K562 (cell line): ENCODE measurements at regions not wholly inside any gene's neighbourhood (a gene's known extent, or its start where the extent isn't known, plus 50 kb on each side); places are given as distances from the start of the nearest gene placed in this dataset.

ENCODE experiments used
- BRD9 ChIP-seq: fragments of 450-650 bp; IDR thresholded peaks from 2 replicates; pipeline ENCODE4 v1.6.1; 2018; ENCODE audit warnings: low read depth; ENCODE audit not compliant: partially characterized antibody
- ESRRA ChIP-seq: fragments of 450-650 bp; IDR thresholded peaks from 2 replicates; pipeline ENCODE4 v1.6.1; 2014; ENCODE audit warnings: low read depth, mild to moderate bottlenecking, moderate library complexity, borderline replicate concordance
- ESRRB ChIP-seq: fragments of 250-450 bp; sonication (Bioruptor Pico); IDR thresholded peaks from 2 replicates; pipeline ENCODE4 v1.5.0; 2020; ENCODE audit warnings: mild to moderate bottlenecking, moderate library complexity, borderline replicate concordance
- HDAC8 ChIP-seq: fragments of 450-650 bp; IDR thresholded peaks from 2 replicates; pipeline ENCODE4 v1.6.1; 2016; ENCODE audit warnings: mild to moderate bottlenecking, missing genetic modification characterization, moderate library complexity, missing compliant biosample characterization
- IRF2 ChIP-seq: sonication (generic); formaldehyde crosslinking; IDR thresholded peaks from 2 replicates; pipeline ENCODE4 v1.8.1; 2022; ENCODE audit warnings: mild to moderate bottlenecking, missing genetic modification reagents
- MCM3 ChIP-seq: fragments of 450-650 bp; IDR thresholded peaks from 2 replicates; pipeline ENCODE4 v1.6.1; 2016
- MXD1 ChIP-seq: fragments of 250-450 bp; sonication (Bioruptor Pico); IDR thresholded peaks from 2 replicates; pipeline ENCODE4 v1.8.0; 2021; ENCODE audit warnings: borderline replicate concordance, mild to moderate bottlenecking, moderate library complexity; ENCODE audit not compliant: poor library complexity, severe bottlenecking
- MYC ChIP-seq, 2 experiments: fragments of 250-450 bp in 1 of 2; sonication (Bioruptor Pico) in 1 of 2; IDR thresholded peaks; 2 replicates each; pipeline versions ENCODE4 v1.5.1 to v1.6.1; 2012 to 2021; ENCODE audit warnings: low read depth in 2 of 2, borderline replicate concordance in 1 of 2, improper control_type of control experiment in 1 of 2, low read length in 1 of 2, mild to moderate bottlenecking in 1 of 2, moderate library complexity in 1 of 2
- PHF20 ChIP-seq: fragments of 450-650 bp; IDR thresholded peaks from 2 replicates; pipeline ENCODE4 v1.6.1; 2018; ENCODE audit not compliant: partially characterized antibody
- RFX1 ChIP-seq: fragments of 450-650 bp; IDR thresholded peaks from 2 replicates; pipeline ENCODE4 v1.6.1; 2016; ENCODE audit warnings: mild to moderate bottlenecking, moderate library complexity
- ZBTB9 ChIP-seq: fragments of 450-650 bp; formaldehyde crosslinking; IDR thresholded peaks from 2 replicates; pipeline ENCODE4 v1.4.0; 2020; ENCODE audit warnings: mild to moderate bottlenecking, moderate library complexity
- ZNF143 ChIP-seq: sonication (generic); formaldehyde crosslinking; IDR thresholded peaks from 2 replicates; pipeline ENCODE4 v1.9.0; 2022; ENCODE audit warnings: mild to moderate bottlenecking, missing genetic modification reagents
- ZNF3 ChIP-seq: fragments of 250-450 bp; sonication (Bioruptor Pico); IDR thresholded peaks from 2 replicates; pipeline ENCODE4 v1.5.0; 2021; ENCODE audit warnings: mild to moderate bottlenecking, moderate library complexity
- ZNF316 ChIP-seq: fragments of 450-650 bp; IDR thresholded peaks from 2 replicates; pipeline ENCODE4 v1.6.1; 2016
- ZNF354B ChIP-seq: fragments of 250-450 bp; sonication (Bioruptor Pico); IDR thresholded peaks from 2 replicates; pipeline ENCODE4 v1.4.0; 2020
- ZNF507 ChIP-seq: conservative IDR thresholded peaks from 2 replicates; pipeline ENCODE4 v1.6.1; 2017; ENCODE audit warnings: missing genetic modification characterization, missing compliant biosample characterization
- ZNF551 ChIP-seq: fragments of 250-450 bp; sonication (Bioruptor Pico); IDR thresholded peaks from 2 replicates; pipeline ENCODE4 v1.5.0; 2021; ENCODE audit warnings: mild to moderate bottlenecking, moderate library complexity
- TF ChIP-seq, protein P1 (sequence below): sonication (generic); formaldehyde crosslinking; IDR thresholded peaks from 2 replicates; pipeline ENCODE4 v1.5.0; 2020; ENCODE audit warnings: missing genetic modification reagents
- TF ChIP-seq, protein P2 (sequence below): sonication (generic); formaldehyde crosslinking; IDR thresholded peaks from 2 replicates; pipeline ENCODE4 v1.8.1; 2023; ENCODE audit warnings: mild to moderate bottlenecking, missing genetic modification reagents
- TF ChIP-seq, protein P3 (sequence below): fragments of 450-650 bp; conservative IDR thresholded peaks from 2 replicates; pipeline ENCODE4 v1.6.1; 2016; ENCODE audit warnings: missing genetic modification characterization, low read depth, mild to moderate bottlenecking, control low read depth, missing compliant biosample characterization
- TF ChIP-seq, protein P4 (sequence below), 2 experiments: fragments of 250-450 bp in 1 of 2; fragments of 450-650 bp in 1 of 2; sonication (Bioruptor Pico) in 1 of 2; IDR thresholded peaks; 2 replicates each; pipeline versions ENCODE4 v1.6.1 to v1.8.0; 2016 to 2021; ENCODE audit warnings: mild to moderate bottlenecking in 2 of 2, moderate library complexity in 2 of 2, missing compliant biosample characterization in 1 of 2, missing genetic modification characterization in 1 of 2

- TF ChIP-seq ZBTB9 (no peak), ESRRA (peak; percentile 71; the same call in 1 of the 2 replicates), ZNF507 (tag) (no peak), ZNF316 (no peak), IRF2 (CRISPR knock-in tag) (no peak), ZNF354B (no peak), ESRRB (CRISPR knock-in tag) (no peak), ZNF3 (no peak), ZNF143 (CRISPR knock-in tag) (no peak), HDAC8 (tag) (peak; percentile 80; the same call in 1 of the 2 replicates), RFX1 (peak; percentile 68), BRD9 (no peak), MYC (IDR thresholded peaks at IDR 0.05; ENCODE audit: low read depth, low read length) (no peak), MYC (CRISPR knock-in tag; IDR thresholded peaks at IDR 0.05; ENCODE audit: borderline replicate concordance, low read depth) (no peak), ZNF551 (CRISPR knock-in tag) (no peak), MCM3 (no peak), PHF20 (no peak), MXD1 (CRISPR knock-in tag) (no peak)
- TF ChIP-seq, protein P1, sequence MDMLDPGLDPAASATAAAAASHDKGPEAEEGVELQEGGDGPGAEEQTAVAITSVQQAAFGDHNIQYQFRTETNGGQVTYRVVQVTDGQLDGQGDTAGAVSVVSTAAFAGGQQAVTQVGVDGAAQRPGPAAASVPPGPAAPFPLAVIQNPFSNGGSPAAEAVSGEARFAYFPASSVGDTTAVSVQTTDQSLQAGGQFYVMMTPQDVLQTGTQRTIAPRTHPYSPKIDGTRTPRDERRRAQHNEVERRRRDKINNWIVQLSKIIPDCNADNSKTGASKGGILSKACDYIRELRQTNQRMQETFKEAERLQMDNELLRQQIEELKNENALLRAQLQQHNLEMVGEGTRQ, result no peak
- TF ChIP-seq, protein P2, sequence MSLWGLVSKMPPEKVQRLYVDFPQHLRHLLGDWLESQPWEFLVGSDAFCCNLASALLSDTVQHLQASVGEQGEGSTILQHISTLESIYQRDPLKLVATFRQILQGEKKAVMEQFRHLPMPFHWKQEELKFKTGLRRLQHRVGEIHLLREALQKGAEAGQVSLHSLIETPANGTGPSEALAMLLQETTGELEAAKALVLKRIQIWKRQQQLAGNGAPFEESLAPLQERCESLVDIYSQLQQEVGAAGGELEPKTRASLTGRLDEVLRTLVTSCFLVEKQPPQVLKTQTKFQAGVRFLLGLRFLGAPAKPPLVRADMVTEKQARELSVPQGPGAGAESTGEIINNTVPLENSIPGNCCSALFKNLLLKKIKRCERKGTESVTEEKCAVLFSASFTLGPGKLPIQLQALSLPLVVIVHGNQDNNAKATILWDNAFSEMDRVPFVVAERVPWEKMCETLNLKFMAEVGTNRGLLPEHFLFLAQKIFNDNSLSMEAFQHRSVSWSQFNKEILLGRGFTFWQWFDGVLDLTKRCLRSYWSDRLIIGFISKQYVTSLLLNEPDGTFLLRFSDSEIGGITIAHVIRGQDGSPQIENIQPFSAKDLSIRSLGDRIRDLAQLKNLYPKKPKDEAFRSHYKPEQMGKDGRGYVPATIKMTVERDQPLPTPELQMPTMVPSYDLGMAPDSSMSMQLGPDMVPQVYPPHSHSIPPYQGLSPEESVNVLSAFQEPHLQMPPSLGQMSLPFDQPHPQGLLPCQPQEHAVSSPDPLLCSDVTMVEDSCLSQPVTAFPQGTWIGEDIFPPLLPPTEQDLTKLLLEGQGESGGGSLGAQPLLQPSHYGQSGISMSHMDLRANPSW, result no peak
- TF ChIP-seq, protein P3, sequence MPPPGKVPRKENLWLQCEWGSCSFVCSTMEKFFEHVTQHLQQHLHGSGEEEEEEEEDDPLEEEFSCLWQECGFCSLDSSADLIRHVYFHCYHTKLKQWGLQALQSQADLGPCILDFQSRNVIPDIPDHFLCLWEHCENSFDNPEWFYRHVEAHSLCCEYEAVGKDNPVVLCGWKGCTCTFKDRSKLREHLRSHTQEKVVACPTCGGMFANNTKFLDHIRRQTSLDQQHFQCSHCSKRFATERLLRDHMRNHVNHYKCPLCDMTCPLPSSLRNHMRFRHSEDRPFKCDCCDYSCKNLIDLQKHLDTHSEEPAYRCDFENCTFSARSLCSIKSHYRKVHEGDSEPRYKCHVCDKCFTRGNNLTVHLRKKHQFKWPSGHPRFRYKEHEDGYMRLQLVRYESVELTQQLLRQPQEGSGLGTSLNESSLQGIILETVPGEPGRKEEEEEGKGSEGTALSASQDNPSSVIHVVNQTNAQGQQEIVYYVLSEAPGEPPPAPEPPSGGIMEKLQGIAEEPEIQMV (tag), result peak; percentile 42; the same call in 1 of the 2 replicates
- TF ChIP-seq, protein P4, sequence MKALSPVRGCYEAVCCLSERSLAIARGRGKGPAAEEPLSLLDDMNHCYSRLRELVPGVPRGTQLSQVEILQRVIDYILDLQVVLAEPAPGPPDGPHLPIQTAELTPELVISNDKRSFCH (CRISPR knock-in tag; IDR thresholded peaks at IDR 0.05), result no peak
- TF ChIP-seq, protein P4 (tag; IDR thresholded peaks at IDR 0.05), result peak; percentile 94
These were observed 116.7 kb upstream of the NEK6 start (continued) for GRCh38 chr9:124140941-124141568.
